Spinal cord (tissue), 9 donors: ENCODE measurements at regions not wholly inside any gene's neighbourhood (a gene's known extent, or its start where the extent isn't known, plus 50 kb on each side); places are given as distances from the start of the nearest gene placed in this dataset.

ENCODE experiments used
- DNase-seq, 6 donors: peaks; one replicate each; pipeline versions ENCODE4 v3.0.0 to v3.0.0-alpha.2; 2013 to 2015; ENCODE audit warnings: low spot score in 6 of 6, low read depth in 4 of 6
- H3K27ac ChIP-seq: one replicate; pipeline ENCODE4 v1.5.1; 2013; ENCODE audit warnings: low read depth, low read length, control low read depth
- H3K27me3 ChIP-seq: one replicate; pipeline ENCODE4 v1.6.1; 2013; ENCODE audit warnings: low read length; ENCODE audit not compliant: control insufficient read depth, insufficient read depth
- H3K36me3 ChIP-seq: one replicate; pipeline ENCODE4 v1.6.1; 2013; ENCODE audit warnings: low read length; ENCODE audit not compliant: control insufficient read depth, insufficient read depth
- H3K4me1 ChIP-seq: one replicate; pipeline ENCODE4 v1.6.1; 2013; ENCODE audit warnings: low read length; ENCODE audit not compliant: control insufficient read depth, insufficient read depth
- H3K4me3 ChIP-seq: one replicate; pipeline ENCODE4 v1.5.1; 2013; ENCODE audit warnings: low read depth, low read length, control low read depth
- H3K9me3 ChIP-seq: one replicate; pipeline ENCODE4 v1.6.1; 2013; ENCODE audit warnings: low read length; ENCODE audit not compliant: control insufficient read depth, insufficient read depth
- WGBS: methylation state at CpG from one replicate; pipeline ENCODE4 v1.1.5; 2013; ENCODE audit warnings: missing lambda C conversion rate; ENCODE audit not compliant: insufficient coverage; 5-methylcytosine and 5-hydroxymethylcytosine counted together
- donor health status: healthy.

- H3K4me3 ChIP-seq: no peak overlapping the region
Observed at GRCh38 chr10:3241274-3241921, 68.8 kb upstream of the PITRM1 start.

GRCh38 chr10:3239920-3240894 lies 67.6 kb upstream of the PITRM1 start:
- WGBS: 85% methylated on average over 19 of the region's 30 CpGs
- Histone ChIP-seq H3K36me3 (no peaks in the 10 kb centered on the region), H3K4me3 (no peak overlapping the region), H3K9me3 (no peaks in the 10 kb centered on the region), H3K27ac (no peak overlapping the region), H3K4me1 (peaks cover 59% of the 10 kb centered on the region), H3K27me3 (no peaks in the 10 kb centered on the region)
- no peak for DNase-seq

More at GRCh38 chr10:3241274-3241921, 68.8 kb upstream of the PITRM1 start:
- Histone ChIP-seq H3K9me3 (no peaks in the 10 kb centered on the region), H3K27me3 (no peaks in the 10 kb centered on the region), H3K4me1 (peaks cover 59% of the 10 kb centered on the region), H3K27ac (no peak overlapping the region), H3K36me3 (no peaks in the 10 kb centered on the region)
- WGBS: 16% methylated on average over 22 of the region's 24 CpGs
- peak; percentile 39 to 92 (median 61) for DNase-seq

- Histone ChIP-seq H3K4me3 (no peak overlapping the region), H3K4me1 (peaks cover 59% of the 10 kb centered on the region), H3K27ac (no peak overlapping the region), H3K27me3 (no peaks in the 10 kb centered on the region), H3K9me3 (no peaks in the 10 kb centered on the region), H3K36me3 (no peaks in the 10 kb centered on the region)
- peak in 4 of 6 donors; percentile 38 to 89 (median 69) for DNase-seq
- WGBS: 45% methylated on average over 32 of the region's 35 CpGs
Observed at GRCh38 chr10:3239066-3239919, 66.7 kb upstream of the PITRM1 start.

- H3K9me3 ChIP-seq: no peaks in the 10 kb centered on the region
- H3K4me3 ChIP-seq: no peak overlapping the region
- H3K27ac ChIP-seq: no peak overlapping the region
- H3K36me3 ChIP-seq: no peaks in the 10 kb centered on the region
- no peak for DNase-seq
- no peaks in the 10 kb centered on the region for H3K27me3 ChIP-seq
- WGBS: 68% methylated on average over 24 of the region's 26 CpGs
- peaks cover 59% of the 10 kb centered on the region for H3K4me1 ChIP-seq
Observed at GRCh38 chr10:3238115-3238871, 65.7 kb upstream of the PITRM1 start.

GRCh38 chr10:3237530-3237929 lies 64.9 kb upstream of the PITRM1 start:
- WGBS: 87% methylated on average over 9 of the region's 13 CpGs
- no peak overlapping the region for H3K27ac ChIP-seq

GRCh38 chr10:3236644-3237404 lies 64.2 kb upstream of the PITRM1 start:
- H3K4me3 ChIP-seq: no peak overlapping the region
- H3K27ac ChIP-seq: no peak overlapping the region
- 60% methylated on average over 13 of the region's 15 CpGs for WGBS
- H3K27me3 ChIP-seq: no peaks in the 10 kb centered on the region
- H3K4me1 ChIP-seq: peaks cover 47% of the 10 kb centered on the region
- no peaks in the 10 kb centered on the region for H3K36me3 ChIP-seq
- H3K9me3 ChIP-seq: no peaks in the 10 kb centered on the region
- DNase-seq: peak in 1 of 6 donors; percentile 62

More at GRCh38 chr10:3237530-3237929, 64.9 kb upstream of the PITRM1 start:
- Histone ChIP-seq H3K27me3 (no peaks in the 10 kb centered on the region), H3K4me1 (peaks cover 54% of the 10 kb centered on the region), H3K9me3 (no peaks in the 10 kb centered on the region), H3K4me3 (no peak overlapping the region), H3K36me3 (no peaks in the 10 kb centered on the region)
- DNase-seq: no peak

- no peaks in the 10 kb centered on the region for H3K9me3 ChIP-seq
- H3K4me3 ChIP-seq: no peak overlapping the region
- H3K27me3 ChIP-seq: no peaks in the 10 kb centered on the region
- H3K4me1 ChIP-seq: peaks cover 40% of the 10 kb centered on the region
- WGBS: 91% methylated on average over 7 of the region's 15 CpGs
- H3K27ac ChIP-seq: no peak overlapping the region
- no peak for DNase-seq
- H3K36me3 ChIP-seq: no peaks in the 10 kb centered on the region
Observed at GRCh38 chr10:3235996-3236510, 63.5 kb upstream of the PITRM1 start.

GRCh38 chr10:3235395-3235794 lies 62.8 kb upstream of the PITRM1 start:
- no peak overlapping the region for H3K27ac ChIP-seq
- no peaks in the 10 kb centered on the region for H3K9me3 ChIP-seq
- H3K36me3 ChIP-seq: no peaks in the 10 kb centered on the region
- WGBS: 91% methylated on average over 8 of the region's 10 CpGs
- no peak overlapping the region for H3K4me3 ChIP-seq
- no peaks in the 10 kb centered on the region for H3K27me3 ChIP-seq
- peaks cover 33% of the 10 kb centered on the region for H3K4me1 ChIP-seq
- DNase-seq: no peak
